ENCODE measurements at regions not wholly inside any gene's neighbourhood (a gene's known extent, or its start where the extent isn't known, plus 50 kb on each side); places are given as distances from the start of the nearest gene placed in this dataset.

GRCh38 chr16:54998834-54999233, 68.2 kb downstream of the IRX5 start:
- intact Hi-C loops (cut with micrococcal nuclease): no loop called here
- CTCF ChIA-PET (ENCODE audit: low intra/inter-chr PET ratio): no interaction called here

More at GRCh38 chr16:54998834-54999233, 68.2 kb downstream of the IRX5 start:
- Histone ChIP-seq H3K27ac (ENCODE audit: extremely low read depth, low read depth, low read length) (no peak overlapping the region), H2AFZ (ENCODE audit: low read depth, low read length) (no peak overlapping the region), H3K36me3 (ENCODE audit: control insufficient read depth, insufficient read depth, low read length) (no peaks in the 10 kb centered on the region), H3K9ac (ENCODE audit: insufficient read depth in 1 of 2, low read depth in 2 of 2, low read length in 2 of 2) (no peak overlapping the region), H3K9me3 (replicated peaks; ENCODE audit: control insufficient read depth, insufficient read depth, low read depth, low read length) (no peaks in the 10 kb centered on the region), H3K4me2 (ENCODE audit: insufficient read depth, low read length) (no peak overlapping the region), H3K79me2 (ENCODE audit: control insufficient read depth, insufficient read depth, low read length) (no peaks in the 10 kb centered on the region), H3K4me3 (no peak overlapping the region), H4K20me1 (replicated peaks; ENCODE audit: control insufficient read depth, insufficient read depth, low read length) (no peaks in the 10 kb centered on the region), H3K27me3 (ENCODE audit: control insufficient read depth in 2 of 2, insufficient read depth in 2 of 2, low read length in 2 of 2) (peaks cover 14 to 33% of the 10 kb centered on the region in 2 experiments), H3K4me1 (replicated peaks in 1 of 2; ENCODE audit: control insufficient read depth in 2 of 2, insufficient read depth in 2 of 2, low read length in 2 of 2) (0 out of 5 replicates have a peak, but pooled peaks cover 0 to 3% of the 10 kb centered on the region in 2 experiments), H3K9me1 (ENCODE audit: control insufficient read depth, insufficient read depth, low read length) (no peaks in the 10 kb centered on the region)
- in situ Hi-C loops (cut with MboI): no loop called here
- TF ChIP-seq IRF1 (CRISPR knock-in tag; IDR thresholded peaks at IDR 0.05; ENCODE audit: borderline replicate concordance): no peak
- no peak for TF ChIP-seq LCOR (CRISPR knock-in tag; IDR thresholded peaks at IDR 0.05)
- TF ChIP-seq BCOR (IDR thresholded peaks at IDR 0.05): peak; percentile 51; the same call in 1 of the 2 replicates
- TF ChIP-seq RBM25 (IDR thresholded peaks at IDR 0.05; ENCODE audit: low read depth, low read length, severe bottlenecking): peak; percentile 66
- no peak for TF ChIP-seq ZNF695 (CRISPR knock-in tag; IDR thresholded peaks at IDR 0.05)
- no peak for TF ChIP-seq TSHZ1 (CRISPR knock-in tag; IDR thresholded peaks at IDR 0.05)
- TF ChIP-seq HMBOX1 (IDR thresholded peaks at IDR 0.05): no peak
- TF ChIP-seq ZFP36 (IDR thresholded peaks at IDR 0.05; ENCODE audit: low read depth, low read length, partially characterized antibody): peak; percentile 56
- ATAC-seq: no peak
- no peak for DNase-seq (ENCODE audit: extremely low read depth in 1 of 4, low spot score in 3 of 4)
- BruUV-seq (replicated peaks): no TSS peak
- 8% methylated on average over 1 of the region's 1 CpG for WGBS (ENCODE audit: insufficient coverage, low coverage, missing lambda C conversion rate)
- POLR2A ChIA-PET: interaction anchor here (0.6 kb wide), 1 partner anchor 10 kb away, joined by 3 read pairs; no protein-coding TSS in a partner anchor
- FAIRE-seq: no peak

Data from K562 (cell line).